Left renal cortex interstitium (tissue), 4 donors: ENCODE measurements at regions not wholly inside any gene's neighbourhood (a gene's known extent, or its start where the extent isn't known, plus 50 kb on each side); places are given as distances from the start of the nearest gene placed in this dataset.
A peak's percentile ranks its signal among the peaks of the same experiment; 100 is the strongest.
"Not testable (repeated sequence)": the region's sequence is repeated elsewhere in the genome, so short reads cannot be mapped to it uniquely, and the experiment has no call there.

ENCODE experiments used
- DNase-seq, 4 donors: peaks; one replicate each; pipeline ENCODE4 v3.0.0-alpha.2; 2013; ENCODE audit warnings: low read depth in 4 of 4, low spot score in 2 of 4, missing footprints in 1 of 4

DNA sequence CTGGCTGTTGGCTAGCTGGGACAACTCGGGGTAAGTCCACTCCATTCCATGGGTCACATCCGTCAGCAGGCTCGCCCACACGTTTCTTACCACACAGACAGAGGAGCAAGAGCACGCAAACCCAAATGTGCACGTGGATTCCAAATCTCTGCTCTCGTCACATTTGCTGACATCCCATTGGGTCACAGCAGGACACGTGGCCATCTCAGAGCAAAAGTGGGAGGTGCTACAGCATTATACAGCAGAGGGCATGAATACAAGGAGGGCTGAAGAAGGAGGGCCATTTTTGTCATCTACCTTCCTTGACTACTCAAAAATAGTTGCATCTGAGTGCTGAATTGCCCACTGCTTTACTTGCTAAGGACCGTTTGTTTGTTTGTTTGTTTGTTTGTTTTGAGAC, 84.7 kb downstream of the RBBP6 start:
- no peak for DNase-seq

DNA sequence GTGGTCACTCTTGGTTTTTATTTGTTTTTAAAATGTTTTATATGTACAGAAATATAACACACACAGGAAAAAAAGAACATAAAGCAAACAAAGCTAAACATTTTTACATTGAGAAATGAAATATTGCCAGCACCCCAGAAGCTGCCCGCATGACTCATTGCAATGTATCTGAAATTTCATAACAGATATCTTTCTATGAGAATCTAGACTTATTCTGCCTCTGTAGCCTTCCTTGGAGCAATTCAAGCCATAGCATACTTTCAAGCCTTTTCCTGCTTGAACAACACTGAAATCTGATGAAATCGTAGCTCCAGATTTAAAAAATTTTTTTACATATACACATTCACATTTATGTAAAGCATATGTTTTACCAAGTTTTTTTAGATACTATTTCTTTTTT, 86.9 kb downstream of the RBBP6 start:
- no peak for DNase-seq

DNA sequence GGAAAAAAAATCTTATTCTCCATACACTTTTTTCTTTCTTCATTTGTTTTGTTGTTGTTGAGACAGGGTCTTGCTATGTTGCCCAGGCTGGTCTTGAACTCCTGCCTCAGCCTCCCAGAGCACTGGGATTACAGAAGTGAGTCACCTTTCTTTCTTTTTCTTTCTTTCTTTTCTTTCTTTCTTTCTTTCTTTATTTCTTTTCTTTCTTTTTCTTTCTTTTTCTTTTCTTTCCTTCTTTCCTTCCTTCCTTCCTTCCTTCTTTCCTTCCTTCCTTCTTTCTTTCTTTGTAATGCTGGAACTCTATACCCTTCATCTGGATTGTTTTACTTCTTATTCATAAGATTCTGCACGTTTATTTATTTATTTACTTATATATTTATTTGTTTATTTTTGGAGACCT, 94.5 kb upstream of the TNRC6A start:
- no peak for DNase-seq

DNA sequence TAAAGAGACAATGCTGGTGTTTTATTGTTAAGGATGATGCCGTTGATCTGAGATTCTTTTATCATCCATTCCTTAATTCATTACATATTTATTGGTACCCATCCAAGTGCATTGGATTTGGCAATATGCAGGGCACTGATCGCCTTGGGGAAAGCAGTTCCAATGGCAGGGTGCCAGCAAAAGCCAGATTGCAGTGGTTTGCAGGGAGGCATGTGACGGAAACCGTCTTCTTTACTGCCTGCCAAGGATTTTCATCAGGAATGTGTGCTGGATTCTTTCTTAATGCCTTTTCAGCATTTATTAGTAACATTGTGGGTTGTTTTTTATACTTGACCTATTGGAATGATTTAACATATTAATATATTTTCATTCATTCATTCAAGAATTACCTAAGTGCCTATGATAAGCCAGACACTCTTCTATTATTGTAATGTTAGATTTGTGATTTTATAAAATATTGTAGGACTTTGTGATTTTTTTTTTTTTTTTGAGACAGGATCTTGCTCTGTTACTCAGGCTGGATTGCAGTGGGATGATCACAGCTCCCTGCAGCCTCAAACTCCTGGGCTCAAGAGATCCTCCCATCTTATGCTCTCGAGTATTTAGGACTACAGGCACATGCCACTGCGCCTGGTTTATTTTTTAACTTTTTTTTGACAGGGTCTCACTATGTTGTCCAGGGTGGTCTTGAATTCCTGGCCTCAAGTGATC, 93.4 kb upstream of the TNRC6A start:
- DNase-seq: peak in 2 of 4 donors; percentile 8 to 21

DNA sequence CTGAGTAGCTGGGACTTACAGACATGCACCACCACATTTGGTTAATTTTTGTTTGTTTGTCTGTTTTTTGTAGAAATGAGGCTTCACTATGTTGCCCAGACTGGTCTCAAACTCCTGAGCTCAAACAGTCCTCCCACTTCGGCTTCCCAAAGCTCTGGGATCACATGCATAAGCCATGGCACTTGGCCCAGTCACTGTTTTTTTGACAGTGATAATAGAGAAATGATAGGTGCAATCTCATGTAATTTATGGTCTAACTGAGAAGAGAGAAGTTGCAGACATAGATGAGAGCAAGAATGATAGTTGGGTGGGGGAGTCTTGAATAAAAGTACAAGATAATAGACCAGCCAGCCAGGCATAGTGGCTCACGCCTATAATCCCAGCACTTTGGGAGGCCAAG, 89.7 kb upstream of the TNRC6A start:
- no peak for DNase-seq

DNA sequence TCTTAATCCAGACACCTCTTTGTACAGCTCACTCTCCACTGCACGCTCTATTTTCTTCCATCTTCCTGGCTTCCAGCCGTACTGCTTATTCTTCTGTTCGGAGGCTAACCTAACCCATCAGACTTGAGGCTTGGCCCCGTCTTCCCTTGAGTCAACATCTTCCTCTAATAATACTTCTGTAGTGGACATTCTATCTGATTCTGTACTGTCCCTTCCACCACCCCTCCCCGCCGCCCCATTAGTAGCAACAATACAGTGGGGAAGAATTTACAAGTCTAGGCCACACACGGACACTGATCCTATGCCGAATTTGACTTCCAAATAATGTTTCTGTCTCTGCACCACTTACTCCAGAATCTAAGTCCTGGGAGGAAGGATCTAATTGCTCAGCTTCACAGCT, 86.0 kb upstream of the TNRC6A start:
- no peak for DNase-seq

DNA sequence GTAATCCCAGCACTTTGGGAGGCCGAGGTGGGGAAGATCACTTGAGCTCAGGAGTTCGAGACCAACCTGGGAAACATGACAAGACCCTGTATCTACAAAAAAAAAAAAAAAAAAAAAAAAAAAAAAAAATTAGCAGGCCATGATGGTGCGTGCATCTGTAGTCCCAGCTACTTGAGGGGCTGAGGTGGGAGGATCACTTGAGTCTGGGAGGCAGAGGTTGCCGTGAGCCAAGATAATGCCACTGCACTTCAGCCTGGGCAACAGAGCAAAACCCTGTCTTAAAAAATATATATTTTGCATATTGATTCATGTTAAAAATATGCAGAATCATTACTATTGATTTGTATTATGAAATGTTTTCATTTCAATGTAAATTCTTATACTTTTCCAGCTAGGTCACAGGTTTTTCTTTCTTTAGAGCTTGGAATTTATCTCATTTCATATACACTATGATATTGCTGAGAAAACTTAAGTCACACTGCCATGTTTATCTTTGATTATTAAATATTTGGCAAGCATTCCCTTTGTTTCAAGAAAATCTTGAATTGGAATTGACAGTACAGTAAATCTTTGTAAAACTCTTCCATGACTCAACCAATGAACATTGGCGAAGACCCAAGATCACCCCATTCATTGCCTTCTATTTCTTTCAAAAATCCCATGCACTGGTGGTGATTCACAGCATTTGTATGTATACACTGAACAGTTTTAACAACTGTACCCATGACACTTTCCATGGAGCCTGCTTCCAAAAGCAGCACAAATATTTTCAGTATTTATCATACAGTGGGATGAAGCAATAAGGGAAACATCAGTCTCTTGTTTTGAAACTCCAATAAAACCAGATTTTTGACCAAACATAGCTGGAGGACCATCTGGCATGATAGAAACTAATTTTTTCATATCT, 83.5 kb upstream of the TNRC6A start:
- DNase-seq: no peak

DNA sequence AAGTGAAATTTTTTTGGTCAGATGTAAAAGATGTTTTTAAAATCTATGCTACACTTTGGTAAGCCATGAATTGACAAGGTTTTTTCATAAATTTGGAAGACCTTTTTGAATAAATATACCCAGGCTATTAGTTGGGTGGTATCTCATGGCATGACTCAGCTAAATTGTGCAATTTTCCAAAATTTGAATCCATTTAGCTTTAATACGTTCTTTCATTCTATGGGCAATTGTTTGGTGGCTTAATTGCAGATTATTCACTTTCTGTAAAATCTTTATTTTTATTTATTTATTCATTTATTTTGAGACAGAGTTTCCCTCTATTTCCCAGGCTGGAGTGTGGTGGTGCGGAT, 82.8 kb upstream of the TNRC6A start:
- DNase-seq: no peak

DNA sequence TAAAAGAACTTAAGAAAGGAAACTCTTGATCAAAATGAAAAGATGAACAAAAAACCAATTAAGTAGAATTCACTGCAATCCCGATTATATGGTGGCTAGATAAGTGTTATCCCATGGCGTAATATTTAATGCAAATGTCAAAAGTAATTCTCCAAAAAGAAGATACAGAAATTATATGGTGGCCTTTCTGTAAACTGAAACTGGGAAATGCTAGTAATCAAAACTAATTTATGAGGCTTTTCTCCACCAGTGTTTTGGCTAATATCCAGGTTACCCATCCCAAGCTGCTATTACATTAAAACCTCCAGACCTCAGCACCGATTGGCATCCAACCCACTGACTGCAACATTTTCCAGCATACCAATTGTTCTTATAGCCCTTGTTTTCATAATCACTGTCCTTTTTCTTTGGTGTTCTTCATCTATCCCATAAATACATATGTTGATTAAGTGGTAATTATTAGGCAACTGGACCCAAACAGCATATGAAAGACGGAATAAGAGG, 77.2 kb upstream of the TNRC6A start:
- DNase-seq: no peak

DNA sequence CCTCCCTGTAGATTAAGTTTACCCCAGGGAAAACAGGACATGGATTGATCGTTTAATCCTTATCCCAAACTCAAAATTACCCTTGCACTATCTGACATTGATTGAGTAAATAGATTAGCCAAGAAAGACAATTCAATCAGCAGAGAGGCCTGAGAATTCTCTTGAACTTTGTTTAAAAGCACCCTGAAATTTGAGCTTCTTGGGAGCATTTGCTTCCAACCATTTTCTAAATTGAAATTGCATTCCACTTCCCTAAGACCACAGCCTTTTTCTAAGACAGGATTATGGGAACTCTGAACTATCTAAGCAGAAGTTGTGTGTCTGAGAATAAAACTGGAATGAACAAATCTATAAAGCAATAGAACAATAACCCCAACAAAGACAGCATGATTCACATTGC, 76.6 kb upstream of the TNRC6A start:
- DNase-seq: no peak

DNA sequence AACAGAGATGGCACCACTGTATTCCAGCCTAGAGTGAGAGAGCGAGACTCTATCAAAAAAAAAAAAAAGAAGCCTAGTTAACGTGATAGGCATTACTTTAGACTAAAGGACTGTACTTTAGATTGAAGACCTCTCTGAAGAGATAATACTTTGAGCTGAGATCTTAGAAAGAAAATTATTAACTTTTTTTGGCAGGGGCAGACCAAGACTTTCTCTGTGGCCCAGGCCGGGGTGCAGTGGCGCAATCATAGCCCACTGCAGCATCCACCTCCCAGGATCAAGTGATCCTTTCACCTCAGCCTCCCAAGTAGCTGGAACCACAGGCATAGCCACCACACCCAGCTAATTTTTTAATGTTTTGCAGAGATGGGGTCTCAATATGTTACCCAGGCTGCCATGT, 75.7 kb upstream of the TNRC6A start:
- no peak for DNase-seq

DNA sequence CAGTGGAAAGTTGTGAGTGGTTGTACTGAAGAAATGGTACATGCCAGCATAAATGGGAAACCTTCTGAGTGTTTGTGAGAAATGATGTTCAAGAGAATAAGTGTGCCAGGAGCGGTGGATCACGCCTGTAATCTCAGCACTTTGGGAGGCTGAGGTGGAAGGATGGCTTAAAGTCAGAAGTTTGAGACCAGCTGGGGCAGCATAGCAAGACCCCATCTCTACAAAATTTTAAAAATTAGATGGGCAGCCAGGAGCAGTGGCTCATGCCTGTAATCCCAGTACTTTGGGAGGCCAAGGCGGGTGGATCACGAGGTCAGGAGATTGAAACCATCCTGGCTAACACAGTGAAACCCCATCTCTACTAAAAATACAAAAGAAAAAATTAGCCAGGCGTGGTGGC, 63.5 kb upstream of the TNRC6A start:
- not testable (repeated sequence) for DNase-seq

DNA sequence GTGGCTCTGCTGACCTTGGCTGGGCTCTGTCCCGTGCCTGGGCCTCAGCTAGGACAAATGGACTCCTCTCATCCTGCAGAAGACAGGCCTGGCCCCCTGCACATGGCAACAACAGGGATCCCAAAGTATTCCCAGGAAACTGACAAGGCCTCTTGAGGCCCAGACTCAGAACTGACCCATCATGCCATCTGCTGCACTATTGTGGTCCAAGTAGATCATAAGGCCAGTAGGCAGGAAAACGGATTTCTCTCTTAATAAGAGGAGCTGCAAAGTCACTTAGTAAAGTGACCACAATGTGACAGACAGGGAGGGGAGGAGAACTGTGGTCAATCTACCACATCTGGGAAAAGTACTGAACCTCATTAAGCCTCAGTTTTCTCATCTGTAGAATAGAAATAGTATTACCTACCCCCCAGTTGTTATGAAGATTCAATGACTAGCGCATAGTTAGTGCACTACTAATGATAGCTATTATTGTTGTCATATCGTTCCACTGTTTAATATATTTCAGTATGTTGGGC, 62.1 kb upstream of the TNRC6A start:
- DNase-seq: no peak

DNA sequence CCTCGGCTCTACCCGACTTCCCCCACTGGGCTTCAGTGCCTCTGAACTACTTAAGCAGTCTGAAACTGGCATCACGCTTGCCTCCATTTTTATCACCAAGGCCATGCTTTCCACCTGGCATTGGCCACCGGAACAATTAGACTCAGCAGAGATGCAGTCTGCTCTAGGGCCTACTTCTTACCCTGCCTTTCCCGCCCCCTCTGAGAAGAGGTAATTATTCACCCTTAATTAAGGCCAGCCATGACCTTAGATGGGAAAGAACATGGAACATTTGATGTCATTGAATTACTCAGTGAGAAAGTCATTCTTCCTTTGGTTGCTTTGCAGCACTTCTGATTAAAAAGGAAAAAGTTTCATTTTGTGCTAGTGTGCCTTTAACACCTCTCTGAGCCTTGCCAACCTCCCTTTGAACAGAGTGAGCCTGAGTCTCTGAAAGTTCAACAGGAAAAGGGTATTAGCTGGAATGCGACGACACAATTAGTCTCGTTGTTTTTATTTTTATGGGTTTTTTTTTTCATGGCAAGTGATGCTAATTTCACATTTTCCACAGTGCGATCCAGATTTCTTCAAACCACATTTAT, 60.9 kb upstream of the TNRC6A start:
- no peak for DNase-seq

DNA sequence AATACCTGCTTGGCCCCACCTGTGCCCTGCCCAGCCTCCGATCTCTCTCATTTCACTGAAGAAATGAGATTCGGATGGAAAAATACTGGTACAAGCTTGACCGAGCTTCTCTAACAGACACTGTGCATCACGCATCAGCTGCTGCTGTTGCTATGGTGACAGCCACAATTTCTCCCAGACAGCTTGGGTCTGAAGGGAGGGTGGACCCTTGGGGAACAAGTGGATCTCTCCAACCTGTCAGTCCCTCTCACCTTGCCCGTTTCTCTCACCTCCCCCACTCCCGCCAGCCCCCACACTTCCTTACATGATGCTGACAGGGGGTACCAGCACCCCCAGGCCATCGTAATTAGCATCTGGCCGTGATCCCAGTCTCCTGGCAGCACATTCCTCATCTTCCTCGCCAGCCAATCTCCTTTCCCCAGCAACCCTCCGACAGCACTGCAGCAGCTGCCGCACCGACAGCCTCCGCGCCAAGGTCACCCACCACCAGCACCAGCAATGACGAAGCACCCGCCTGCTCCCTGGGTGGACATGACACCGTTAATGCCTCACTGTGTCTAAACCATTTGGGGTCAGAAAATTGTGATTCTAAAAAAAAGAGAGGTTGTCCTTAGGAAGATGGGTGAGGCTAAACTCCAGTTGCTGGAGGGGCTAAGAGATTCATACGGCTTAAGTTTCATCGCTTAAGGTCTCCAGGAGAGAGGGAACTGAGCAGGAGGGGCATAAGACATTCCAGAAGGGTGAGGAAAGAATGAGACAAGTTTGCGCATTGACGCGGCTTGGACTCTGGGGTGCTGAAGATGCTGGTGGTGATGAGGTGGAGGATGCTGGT, 58.6 kb upstream of the TNRC6A start:
- peak in 1 of 4 donors; percentile 61 for DNase-seq

DNA sequence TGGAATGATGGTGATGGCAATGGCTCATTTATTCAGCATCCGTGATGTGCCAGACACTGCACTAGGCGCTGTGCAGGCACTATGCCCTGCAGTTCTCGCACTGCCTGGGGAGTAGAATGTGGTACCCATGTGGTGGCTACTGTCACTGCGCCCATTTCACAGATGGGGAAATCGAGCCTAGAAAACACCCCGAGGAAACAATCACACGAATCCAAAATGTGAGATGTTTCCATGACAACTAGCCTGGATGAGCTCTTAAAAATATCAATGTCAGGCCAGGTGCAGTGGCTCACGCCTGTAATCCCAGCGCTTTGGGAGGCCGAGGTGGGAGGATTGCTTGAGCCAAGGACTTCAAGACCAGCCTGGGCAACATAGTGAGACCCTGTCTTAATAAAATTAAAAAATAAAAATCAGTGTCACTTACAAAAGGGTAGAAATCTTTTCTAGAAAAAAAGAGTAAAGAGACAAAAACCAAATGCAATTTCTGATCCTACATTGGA, 57.9 kb upstream of the TNRC6A start:
- no peak for DNase-seq

DNA sequence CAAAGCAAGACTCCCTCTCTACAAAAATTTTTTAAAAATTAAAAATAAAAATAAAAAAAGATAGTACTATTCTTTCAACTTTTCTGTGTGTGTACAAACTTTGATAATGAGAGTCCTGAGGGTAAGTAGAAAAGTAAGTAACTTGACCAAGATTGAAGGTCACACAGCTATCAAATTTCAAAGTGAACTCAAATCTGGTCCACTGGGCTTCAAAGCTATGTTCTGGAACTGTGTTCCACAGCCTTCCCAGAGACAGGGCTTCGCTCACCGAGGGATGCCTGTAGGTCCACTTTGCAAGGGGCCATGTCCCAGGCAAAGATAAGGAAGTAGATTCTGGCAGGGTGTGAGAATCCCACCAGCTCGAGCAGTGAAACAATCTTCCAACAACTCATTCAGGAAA, 56.3 kb upstream of the TNRC6A start:
- no peak for DNase-seq

DNA sequence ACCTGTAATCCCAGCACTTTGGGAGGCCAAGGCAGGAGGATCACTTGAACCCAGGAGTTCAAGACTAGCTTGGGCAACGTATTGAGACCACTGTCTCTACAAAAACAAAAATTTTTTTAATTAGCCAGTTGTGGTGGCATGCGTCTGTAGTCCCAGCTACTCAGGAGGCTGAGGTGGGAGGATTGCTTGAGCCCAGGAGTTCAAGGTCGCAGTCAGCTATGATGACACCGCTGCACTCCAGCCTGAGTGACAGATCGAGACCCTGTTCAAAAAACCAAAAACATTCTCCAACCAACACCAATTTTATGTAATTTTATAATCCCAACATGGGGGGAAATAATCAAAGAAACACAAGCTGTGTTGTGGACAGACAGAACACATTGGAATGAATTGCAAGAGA, 54.6 kb upstream of the TNRC6A start:
- DNase-seq: no peak

DNA sequence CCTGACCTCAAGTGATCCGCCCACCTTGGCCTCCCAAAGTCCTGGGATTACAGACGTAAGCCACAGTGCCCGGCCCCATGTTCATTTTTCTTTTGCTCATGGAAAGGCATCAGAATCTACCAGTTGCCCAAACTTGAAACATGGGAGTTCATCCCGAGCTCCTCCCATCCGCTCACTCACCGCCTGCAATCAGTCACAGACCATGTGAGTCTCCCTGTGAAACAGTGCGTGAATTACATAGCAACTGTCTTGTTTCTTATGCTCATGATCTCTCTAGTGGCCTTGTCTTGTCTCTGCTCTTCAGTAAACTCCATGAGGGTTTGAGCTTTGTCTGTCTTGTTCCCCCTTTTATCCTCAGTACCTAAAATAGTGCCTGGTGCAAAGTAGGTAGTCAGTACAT, 52.1 kb upstream of the TNRC6A start:
- DNase-seq: no peak
